Activated naive CD8-positive, alpha-beta T cell treated with anti-CD3 and anti-CD28 coated beads, Interleukin-2, amount 50 U/mL, for 16 hours (primary cell): ENCODE measurements at regions not wholly inside any gene's neighbourhood (a gene's known extent, or its start where the extent isn't known, plus 50 kb on each side); places are given as distances from the start of the nearest gene placed in this dataset.

Source experiments
- DNase-seq: peaks from one replicate; pipeline ENCODE4 v3.0.0-alpha.2; 2020; ENCODE audit warnings: low read depth, low spot score

- DNase-seq, result no peak
Measured at GRCh38 chr9:107064378-107064777, 201.4 kb downstream of the ZNF462 start.

- no peak for DNase-seq
Measured at GRCh38 chr9:107065549-107065948, 202.6 kb downstream of the ZNF462 start.

- no peak for DNase-seq
Measured at GRCh38 chr9:107067739-107068416, 204.9 kb downstream of the ZNF462 start.

- no peak for DNase-seq
Measured at GRCh38 chr9:107068581-107068980, 205.6 kb downstream of the ZNF462 start.

- no peak for DNase-seq
Measured at GRCh38 chr9:107070586-107070985, 207.6 kb downstream of the ZNF462 start.

GRCh38 chr9:107078061-107078460, 205.0 kb upstream of the RAD23B start:
- no peak for DNase-seq

- no peak for DNase-seq
Measured at GRCh38 chr9:107079589-107079988, 203.5 kb upstream of the RAD23B start.

GRCh38 chr9:107080130-107080529, 202.9 kb upstream of the RAD23B start:
- no peak for DNase-seq

GRCh38 chr9:107086460-107086859, 196.6 kb upstream of the RAD23B start:
- DNase-seq, result no peak

GRCh38 chr9:107087222-107087621, 195.9 kb upstream of the RAD23B start:
- DNase-seq, result no peak

GRCh38 chr9:107090218-107090617, 192.9 kb upstream of the RAD23B start:
- no peak for DNase-seq

- DNase-seq, result no peak
Measured at GRCh38 chr9:107093365-107094060, 189.6 kb upstream of the RAD23B start.

GRCh38 chr9:107094370-107094769, 188.7 kb upstream of the RAD23B start:
- DNase-seq, result no peak

GRCh38 chr9:107100591-107100990, 182.5 kb upstream of the RAD23B start:
- DNase-seq, result no peak

- DNase-seq, result no peak
Measured at GRCh38 chr9:107102011-107102410, 181.1 kb upstream of the RAD23B start.

GRCh38 chr9:107103621-107104020, 179.5 kb upstream of the RAD23B start:
- no peak for DNase-seq

- DNase-seq, result no peak
Measured at GRCh38 chr9:107105784-107106183, 177.3 kb upstream of the RAD23B start.

GRCh38 chr9:107106416-107106815, 176.7 kb upstream of the RAD23B start:
- DNase-seq, result no peak

GRCh38 chr9:107108342-107109130, 174.5 kb upstream of the RAD23B start:
- DNase-seq, result no peak

GRCh38 chr9:107109324-107109723, 173.8 kb upstream of the RAD23B start:
- DNase-seq, result no peak

GRCh38 chr9:107110153-107110552, 172.9 kb upstream of the RAD23B start:
- DNase-seq, result no peak

- DNase-seq, result no peak
Measured at GRCh38 chr9:107112707-107113243, 170.3 kb upstream of the RAD23B start.
